ENCODE measurements at regions not wholly inside any gene's neighbourhood (a gene's known extent, or its start where the extent isn't known, plus 50 kb on each side); places are given as distances from the start of the nearest gene placed in this dataset.
"Not testable (repeated sequence)": the region's sequence is repeated elsewhere in the genome, so short reads cannot be mapped to it uniquely, and the experiment has no call there.

- Mint-ChIP-seq H3K27ac (no peak overlapping the region), H3K4me1 (no peaks in the 10 kb centered on the region), H3K36me3 (peaks cover 14% of the 10 kb centered on the region), H3K4me3 (no peak overlapping the region), H3K27me3 (ENCODE audit: low read depth in 2 of 2) (peaks cover 0 to 3% of the 10 kb centered on the region in 2 donors), H3K9me3 (peaks cover 8% of the 10 kb centered on the region in 2 donors)
- Histone ChIP-seq H3K27ac (ENCODE audit: low read length) (no peak overlapping the region), H3K4me3 (ENCODE audit: low read length) (no peak overlapping the region), H3K27me3 (ENCODE audit: control insufficient read depth, insufficient read depth, low read length) (no peaks in the 10 kb centered on the region), H3K36me3 (ENCODE audit: control insufficient read depth, insufficient read depth, low read length) (no peaks in the 10 kb centered on the region), H3K9me3 (ENCODE audit: control insufficient read depth, insufficient read depth, low read length) (peaks cover 4% of the 10 kb centered on the region), H3K4me1 (ENCODE audit: control insufficient read depth, insufficient read depth, low read length) (no peaks in the 10 kb centered on the region)
- WGBS (ENCODE audit: insufficient coverage) = no CpG with 5 or more reads among the region's 1 CpG
- no peak for TF ChIP-seq CTCF (IDR thresholded peaks at IDR 0.05)
- ATAC-seq (no peak), DNase-seq (no peak)
- intact Hi-C loops (cut with micrococcal nuclease) = no loop called here
These were observed 126.4 kb upstream of the CCNG1 start for GRCh38 chr5:163310997-163311396.

- Mint-ChIP-seq H3K9me3 (peaks cover 8% of the 10 kb centered on the region in 2 donors), H3K4me3 (no peak overlapping the region), H3K27ac (no peak overlapping the region), H3K27me3 (ENCODE audit: low read depth in 2 of 2) (peaks cover 0 to 3% of the 10 kb centered on the region in 2 donors), H3K4me1 (no peaks in the 10 kb centered on the region), H3K36me3 (peaks cover 14% of the 10 kb centered on the region)
- no peak overlapping the region for H3K27ac ChIP-seq (ENCODE audit: low read length)
- intact Hi-C loops (cut with micrococcal nuclease) = no loop called here
- H3K4me3 ChIP-seq (ENCODE audit: low read length) = no peak overlapping the region
- DNase-seq (no peak), ATAC-seq (no peak)
- H3K27me3 ChIP-seq (ENCODE audit: control insufficient read depth, insufficient read depth, low read length) = no peaks in the 10 kb centered on the region
- WGBS (ENCODE audit: insufficient coverage) = 59% methylated on average over 2 of the region's 2 CpGs
- H3K4me1 ChIP-seq (ENCODE audit: control insufficient read depth, insufficient read depth, low read length) = no peaks in the 10 kb centered on the region
- H3K36me3 ChIP-seq (ENCODE audit: control insufficient read depth, insufficient read depth, low read length) = no peaks in the 10 kb centered on the region
- H3K9me3 ChIP-seq (ENCODE audit: control insufficient read depth, insufficient read depth, low read length) = peaks cover 4% of the 10 kb centered on the region
- no peak for TF ChIP-seq CTCF (IDR thresholded peaks at IDR 0.05)
These were observed 124.8 kb upstream of the CCNG1 start for GRCh38 chr5:163312598-163312997.

- H3K4me3 ChIP-seq (ENCODE audit: low read length); H3K27me3 ChIP-seq (ENCODE audit: control insufficient read depth, insufficient read depth, low read length); H3K4me1 Mint-ChIP-seq; H3K27me3 Mint-ChIP-seq (ENCODE audit: low read depth in 2 of 2); H3K27ac ChIP-seq (ENCODE audit: low read length); intact Hi-C loops (cut with micrococcal nuclease); H3K9me3 ChIP-seq (ENCODE audit: control insufficient read depth, insufficient read depth, low read length); H3K27ac Mint-ChIP-seq; DNase-seq; ATAC-seq; H3K4me3 Mint-ChIP-seq; H3K4me1 ChIP-seq (ENCODE audit: control insufficient read depth, insufficient read depth, low read length); H3K9me3 Mint-ChIP-seq; H3K36me3 ChIP-seq (ENCODE audit: control insufficient read depth, insufficient read depth, low read length): not testable (repeated sequence)
- 84% methylated on average over 5 of the region's 7 CpGs for WGBS (ENCODE audit: insufficient coverage)
- peaks cover 14% of the 10 kb centered on the region for H3K36me3 Mint-ChIP-seq
These were observed 124.3 kb upstream of the CCNG1 start for GRCh38 chr5:163313049-163313448.

- H3K36me3 ChIP-seq (ENCODE audit: control insufficient read depth, insufficient read depth, low read length); H3K27me3 Mint-ChIP-seq (ENCODE audit: low read depth in 2 of 2); H3K27ac ChIP-seq (ENCODE audit: low read length); H3K4me3 ChIP-seq (ENCODE audit: low read length); ATAC-seq; intact Hi-C loops (cut with micrococcal nuclease); H3K4me3 Mint-ChIP-seq; DNase-seq; H3K9me3 Mint-ChIP-seq; H3K27ac Mint-ChIP-seq; H3K4me1 ChIP-seq (ENCODE audit: control insufficient read depth, insufficient read depth, low read length); H3K27me3 ChIP-seq (ENCODE audit: control insufficient read depth, insufficient read depth, low read length); H3K9me3 ChIP-seq (ENCODE audit: control insufficient read depth, insufficient read depth, low read length); H3K4me1 Mint-ChIP-seq: not testable (repeated sequence)
- 72% methylated on average over 5 of the region's 6 CpGs for WGBS (ENCODE audit: insufficient coverage)
- H3K36me3 Mint-ChIP-seq = peaks cover 14% of the 10 kb centered on the region
These were observed 121.0 kb upstream of the CCNG1 start for GRCh38 chr5:163316374-163316773.

GRCh38 chr5:163318707-163319106 lies 118.7 kb upstream of the CCNG1 start:
- intact Hi-C loops (cut with micrococcal nuclease) = no loop called here
- H3K36me3 Mint-ChIP-seq = peaks cover under 1% of the 10 kb centered on the region
- peaks cover 0 to 3% of the 10 kb centered on the region in 2 donors for H3K9me3 Mint-ChIP-seq
- H3K36me3 ChIP-seq (ENCODE audit: control insufficient read depth, insufficient read depth, low read length) = no peaks in the 10 kb centered on the region
- ATAC-seq = no peak
- H3K4me3 ChIP-seq (ENCODE audit: low read length) = no peak overlapping the region
- no peak overlapping the region for H3K27ac ChIP-seq (ENCODE audit: low read length)
- no peak overlapping the region for H3K27ac Mint-ChIP-seq
- no peaks in the 10 kb centered on the region for H3K4me1 Mint-ChIP-seq
- H3K4me1 ChIP-seq (ENCODE audit: control insufficient read depth, insufficient read depth, low read length) = no peaks in the 10 kb centered on the region
- WGBS (ENCODE audit: insufficient coverage) = 90% methylated on average over 14 of the region's 14 CpGs
- peaks cover 0 to 2% of the 10 kb centered on the region in 2 donors for H3K27me3 Mint-ChIP-seq (ENCODE audit: low read depth in 2 of 2)
- no peaks in the 10 kb centered on the region for H3K9me3 ChIP-seq (ENCODE audit: control insufficient read depth, insufficient read depth, low read length)
- H3K27me3 ChIP-seq (ENCODE audit: control insufficient read depth, insufficient read depth, low read length) = no peaks in the 10 kb centered on the region
- H3K4me3 Mint-ChIP-seq = no peak overlapping the region
- no peak for TF ChIP-seq CTCF (IDR thresholded peaks at IDR 0.05)
- DNase-seq = no peak

Data from natural killer cell (primary cell).